HG02759 (cell line): ENCODE measurements at regions not wholly inside any gene's neighbourhood (a gene's known extent, or its start where the extent isn't known, plus 50 kb on each side); places are given as distances from the start of the nearest gene placed in this dataset.
"Not testable (repeated sequence)": the region's sequence is repeated elsewhere in the genome, so short reads cannot be mapped to it uniquely, and the experiment has no call there.

ENCODE experiments used
- ATAC-seq: cut with Tn5 transposase; IDR thresholded peaks from one replicate; pipeline ENCODE4 v1.9.1; 2021; ENCODE audit warnings: mild to moderate bottlenecking, moderate library complexity; ENCODE audit not compliant: unreplicated experiment

- ATAC-seq: no peak
These were observed 93.4 kb upstream of the WSB1 start for GRCh38 chr17:27200476-27200875.

GRCh38 chr17:27203241-27203640 is 90.7 kb upstream of the WSB1 start:
- no peak for ATAC-seq

GRCh38 chr17:27206447-27206846 is 87.5 kb upstream of the WSB1 start:
- ATAC-seq: no peak

- no peak for ATAC-seq
These were observed 86.8 kb upstream of the WSB1 start for GRCh38 chr17:27207073-27207513.

- not testable (repeated sequence) for ATAC-seq
These were observed 85.5 kb upstream of the WSB1 start for GRCh38 chr17:27208370-27208769.

GRCh38 chr17:27209316-27209715 is 84.6 kb upstream of the WSB1 start:
- ATAC-seq: no peak

GRCh38 chr17:27210809-27211208 is 83.1 kb upstream of the WSB1 start:
- not testable (repeated sequence) for ATAC-seq

- ATAC-seq: peak; percentile 30
These were observed 77.1 kb upstream of the WSB1 start for GRCh38 chr17:27216836-27217235.

GRCh38 chr17:27217631-27218030 is 76.3 kb upstream of the WSB1 start:
- peak; percentile 87 for ATAC-seq

GRCh38 chr17:27218041-27218440 is 75.9 kb upstream of the WSB1 start:
- no peak for ATAC-seq

- peak; percentile 71 for ATAC-seq
These were observed 75.0 kb upstream of the WSB1 start for GRCh38 chr17:27218719-27219488.

GRCh38 chr17:27222515-27222914 is 71.4 kb upstream of the WSB1 start:
- ATAC-seq: no peak

- ATAC-seq: no peak
These were observed 69.2 kb upstream of the WSB1 start for GRCh38 chr17:27224526-27225315.

GRCh38 chr17:27226611-27227230 is 67.2 kb upstream of the WSB1 start:
- ATAC-seq: no peak

- no peak for ATAC-seq
These were observed 62.9 kb upstream of the WSB1 start for GRCh38 chr17:27230996-27231395.

- no peak for ATAC-seq
These were observed 61.6 kb upstream of the WSB1 start for GRCh38 chr17:27232328-27232727.

- ATAC-seq: no peak
These were observed 60.9 kb upstream of the WSB1 start for GRCh38 chr17:27233059-27233458.

- ATAC-seq: no peak
These were observed 60.1 kb upstream of the WSB1 start for GRCh38 chr17:27233776-27234175.

GRCh38 chr17:27236717-27237315 is 57.1 kb upstream of the WSB1 start:
- no peak for ATAC-seq

GRCh38 chr17:27237890-27238289 is 56.0 kb upstream of the WSB1 start:
- no peak for ATAC-seq

- ATAC-seq: peak; percentile 63
These were observed 54.9 kb upstream of the WSB1 start for GRCh38 chr17:27239046-27239445.
